ENCODE measurements at regions not wholly inside any gene's neighbourhood (a gene's known extent, or its start where the extent isn't known, plus 50 kb on each side); places are given as distances from the start of the nearest gene placed in this dataset.

DNA sequence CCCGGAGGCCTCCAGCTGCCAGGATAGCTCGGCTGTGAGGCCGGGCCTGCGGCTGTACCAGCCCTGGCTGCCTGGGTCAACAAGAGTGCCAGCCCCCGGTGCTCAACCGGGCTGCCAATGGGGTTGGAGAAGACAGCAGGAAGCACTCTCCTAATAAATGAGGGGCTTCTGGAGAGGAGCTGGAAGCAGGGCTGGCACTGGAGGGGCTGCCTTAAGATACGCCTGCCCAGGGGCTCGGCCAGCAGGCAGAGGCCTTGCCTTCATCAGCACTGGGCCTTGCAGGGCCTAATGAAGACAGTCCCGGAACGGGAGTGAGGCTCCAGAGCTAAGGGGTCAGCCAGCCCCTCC, 73.6 kb downstream of the TEX51 start:
- TF ChIP-seq, protein P1, sequence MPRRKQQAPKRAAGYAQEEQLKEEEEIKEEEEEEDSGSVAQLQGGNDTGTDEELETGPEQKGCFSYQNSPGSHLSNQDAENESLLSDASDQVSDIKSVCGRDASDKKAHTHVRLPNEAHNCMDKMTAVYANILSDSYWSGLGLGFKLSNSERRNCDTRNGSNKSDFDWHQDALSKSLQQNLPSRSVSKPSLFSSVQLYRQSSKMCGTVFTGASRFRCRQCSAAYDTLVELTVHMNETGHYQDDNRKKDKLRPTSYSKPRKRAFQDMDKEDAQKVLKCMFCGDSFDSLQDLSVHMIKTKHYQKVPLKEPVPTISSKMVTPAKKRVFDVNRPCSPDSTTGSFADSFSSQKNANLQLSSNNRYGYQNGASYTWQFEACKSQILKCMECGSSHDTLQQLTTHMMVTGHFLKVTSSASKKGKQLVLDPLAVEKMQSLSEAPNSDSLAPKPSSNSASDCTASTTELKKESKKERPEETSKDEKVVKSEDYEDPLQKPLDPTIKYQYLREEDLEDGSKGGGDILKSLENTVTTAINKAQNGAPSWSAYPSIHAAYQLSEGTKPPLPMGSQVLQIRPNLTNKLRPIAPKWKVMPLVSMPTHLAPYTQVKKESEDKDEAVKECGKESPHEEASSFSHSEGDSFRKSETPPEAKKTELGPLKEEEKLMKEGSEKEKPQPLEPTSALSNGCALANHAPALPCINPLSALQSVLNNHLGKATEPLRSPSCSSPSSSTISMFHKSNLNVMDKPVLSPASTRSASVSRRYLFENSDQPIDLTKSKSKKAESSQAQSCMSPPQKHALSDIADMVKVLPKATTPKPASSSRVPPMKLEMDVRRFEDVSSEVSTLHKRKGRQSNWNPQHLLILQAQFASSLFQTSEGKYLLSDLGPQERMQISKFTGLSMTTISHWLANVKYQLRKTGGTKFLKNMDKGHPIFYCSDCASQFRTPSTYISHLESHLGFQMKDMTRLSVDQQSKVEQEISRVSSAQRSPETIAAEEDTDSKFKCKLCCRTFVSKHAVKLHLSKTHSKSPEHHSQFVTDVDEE (CRISPR knock-in tag; IDR thresholded peaks at IDR 0.05) = no peak
- TF ChIP-seq CSDC2 (CRISPR knock-in tag; IDR thresholded peaks at IDR 0.05) (no peak), BACH2 (CRISPR knock-in tag; IDR thresholded peaks at IDR 0.05; ENCODE audit: borderline replicate concordance) (no peak), TOX (CRISPR knock-in tag; IDR thresholded peaks at IDR 0.05; ENCODE audit: borderline replicate concordance) (no peak), ZFP3 (CRISPR knock-in tag; IDR thresholded peaks at IDR 0.05) (no peak), ISL1 (CRISPR knock-in tag; IDR thresholded peaks at IDR 0.05) (no peak), ZFP30 (CRISPR knock-in tag; IDR thresholded peaks at IDR 0.05) (no peak), RARB (CRISPR knock-in tag; IDR thresholded peaks at IDR 0.05) (no peak)
- TF ChIP-seq, protein P2, sequence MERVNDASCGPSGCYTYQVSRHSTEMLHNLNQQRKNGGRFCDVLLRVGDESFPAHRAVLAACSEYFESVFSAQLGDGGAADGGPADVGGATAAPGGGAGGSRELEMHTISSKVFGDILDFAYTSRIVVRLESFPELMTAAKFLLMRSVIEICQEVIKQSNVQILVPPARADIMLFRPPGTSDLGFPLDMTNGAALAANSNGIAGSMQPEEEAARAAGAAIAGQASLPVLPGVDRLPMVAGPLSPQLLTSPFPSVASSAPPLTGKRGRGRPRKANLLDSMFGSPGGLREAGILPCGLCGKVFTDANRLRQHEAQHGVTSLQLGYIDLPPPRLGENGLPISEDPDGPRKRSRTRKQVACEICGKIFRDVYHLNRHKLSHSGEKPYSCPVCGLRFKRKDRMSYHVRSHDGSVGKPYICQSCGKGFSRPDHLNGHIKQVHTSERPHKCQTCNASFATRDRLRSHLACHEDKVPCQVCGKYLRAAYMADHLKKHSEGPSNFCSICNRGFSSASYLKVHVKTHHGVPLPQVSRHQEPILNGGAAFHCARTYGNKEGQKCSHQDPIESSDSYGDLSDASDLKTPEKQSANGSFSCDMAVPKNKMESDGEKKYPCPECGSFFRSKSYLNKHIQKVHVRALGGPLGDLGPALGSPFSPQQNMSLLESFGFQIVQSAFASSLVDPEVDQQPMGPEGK (CRISPR knock-in tag; IDR thresholded peaks at IDR 0.05; ENCODE audit: borderline replicate concordance) = no peak
- TF ChIP-seq, protein P3, sequence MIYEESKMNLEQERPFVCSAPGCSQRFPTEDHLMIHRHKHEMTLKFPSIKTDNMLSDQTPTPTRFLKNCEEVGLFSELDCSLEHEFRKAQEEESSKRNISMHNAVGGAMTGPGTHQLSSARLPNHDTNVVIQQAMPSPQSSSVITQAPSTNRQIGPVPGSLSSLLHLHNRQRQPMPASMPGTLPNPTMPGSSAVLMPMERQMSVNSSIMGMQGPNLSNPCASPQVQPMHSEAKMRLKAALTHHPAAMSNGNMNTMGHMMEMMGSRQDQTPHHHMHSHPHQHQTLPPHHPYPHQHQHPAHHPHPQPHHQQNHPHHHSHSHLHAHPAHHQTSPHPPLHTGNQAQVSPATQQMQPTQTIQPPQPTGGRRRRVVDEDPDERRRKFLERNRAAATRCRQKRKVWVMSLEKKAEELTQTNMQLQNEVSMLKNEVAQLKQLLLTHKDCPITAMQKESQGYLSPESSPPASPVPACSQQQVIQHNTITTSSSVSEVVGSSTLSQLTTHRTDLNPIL (CRISPR knock-in tag; IDR thresholded peaks at IDR 0.05; ENCODE audit: low read depth) = no peak

Measured in SK-N-SH treated with all-trans-retinoic acid at 6 μM for 48 hours (cell line).